ENCODE measurements at regions not wholly inside any gene's neighbourhood (a gene's known extent, or its start where the extent isn't known, plus 50 kb on each side); places are given as distances from the start of the nearest gene placed in this dataset.

DNA sequence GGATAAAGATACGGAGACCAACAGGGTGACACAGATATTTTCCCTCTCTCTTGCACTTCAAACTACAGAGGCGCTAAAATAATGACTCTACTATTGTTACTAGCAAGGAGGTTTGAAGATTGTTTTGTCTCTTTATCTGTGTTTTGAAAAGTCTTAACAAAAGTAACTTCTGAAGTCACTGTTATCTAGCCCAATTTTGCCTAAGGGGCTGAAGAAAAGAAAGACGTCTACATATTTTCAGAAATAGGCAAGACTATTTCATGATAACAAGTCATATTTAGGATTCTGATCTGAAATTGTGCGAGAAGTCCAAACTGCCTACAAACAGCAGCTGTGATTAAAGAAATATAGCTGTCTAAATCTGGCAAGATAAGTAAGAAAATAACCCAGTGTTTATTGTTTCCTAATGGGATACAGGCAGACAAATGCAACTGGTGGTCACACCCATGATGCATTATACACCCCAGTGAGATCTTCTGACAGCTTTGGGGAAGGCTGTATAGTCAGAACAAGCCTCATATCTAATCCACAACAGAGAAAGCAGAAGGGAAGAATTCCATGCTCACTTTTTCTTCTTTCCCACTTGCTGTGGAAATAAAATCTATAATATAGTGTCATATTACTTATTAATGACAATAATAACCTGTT, 226.9 kb upstream of the ARID2 start:
- peak; percentile 12 for FAIRE-seq
- ChIA-PET POLR2A (no interaction called here), CTCF (no interaction called here)
- TF ChIP-seq EZH2 (IDR thresholded peaks at IDR 0.05; ENCODE audit: borderline replicate concordance, low read depth, low read length, severe bottlenecking) (no peak), MYC (IDR thresholded peaks at IDR 0.05; ENCODE audit: low read depth, low read length) (no peak), POLR2A (IDR thresholded peaks at IDR 0.05; ENCODE audit: low read depth, low read length) (no peak), POLR2AphosphoS5 (IDR thresholded peaks at IDR 0.05; ENCODE audit: insufficient read depth, low read depth, low read length) (no peak), FOS (IDR thresholded peaks at IDR 0.05; ENCODE audit: borderline replicate concordance, insufficient read depth, low read length) (no peak), GATA2 (IDR thresholded peaks at IDR 0.05; ENCODE audit: insufficient read depth, insufficient read length, low read depth, low read length) (no peak), JUN (IDR thresholded peaks at IDR 0.05; ENCODE audit: borderline replicate concordance, insufficient read depth, insufficient read length, low read depth) (no peak)
- TF ChIP-seq, protein P1, sequence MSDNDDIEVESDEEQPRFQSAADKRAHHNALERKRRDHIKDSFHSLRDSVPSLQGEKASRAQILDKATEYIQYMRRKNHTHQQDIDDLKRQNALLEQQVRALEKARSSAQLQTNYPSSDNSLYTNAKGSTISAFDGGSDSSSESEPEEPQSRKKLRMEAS (IDR thresholded peaks at IDR 0.05; ENCODE audit: insufficient read depth, insufficient read length), result no peak
- TF ChIP-seq, protein P2, sequence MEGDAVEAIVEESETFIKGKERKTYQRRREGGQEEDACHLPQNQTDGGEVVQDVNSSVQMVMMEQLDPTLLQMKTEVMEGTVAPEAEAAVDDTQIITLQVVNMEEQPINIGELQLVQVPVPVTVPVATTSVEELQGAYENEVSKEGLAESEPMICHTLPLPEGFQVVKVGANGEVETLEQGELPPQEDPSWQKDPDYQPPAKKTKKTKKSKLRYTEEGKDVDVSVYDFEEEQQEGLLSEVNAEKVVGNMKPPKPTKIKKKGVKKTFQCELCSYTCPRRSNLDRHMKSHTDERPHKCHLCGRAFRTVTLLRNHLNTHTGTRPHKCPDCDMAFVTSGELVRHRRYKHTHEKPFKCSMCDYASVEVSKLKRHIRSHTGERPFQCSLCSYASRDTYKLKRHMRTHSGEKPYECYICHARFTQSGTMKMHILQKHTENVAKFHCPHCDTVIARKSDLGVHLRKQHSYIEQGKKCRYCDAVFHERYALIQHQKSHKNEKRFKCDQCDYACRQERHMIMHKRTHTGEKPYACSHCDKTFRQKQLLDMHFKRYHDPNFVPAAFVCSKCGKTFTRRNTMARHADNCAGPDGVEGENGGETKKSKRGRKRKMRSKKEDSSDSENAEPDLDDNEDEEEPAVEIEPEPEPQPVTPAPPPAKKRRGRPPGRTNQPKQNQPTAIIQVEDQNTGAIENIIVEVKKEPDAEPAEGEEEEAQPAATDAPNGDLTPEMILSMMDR (IDR thresholded peaks at IDR 0.05; ENCODE audit: extremely low read depth in 1 of 2, insufficient read depth in 1 of 2, low read depth in 1 of 2, low read length in 2 of 2), result no peak
- no peak overlapping the region for H3K4me2 ChIP-seq (ENCODE audit: insufficient read depth, low read length)
- no peaks in the 10 kb centered on the region for H3K9me1 ChIP-seq (replicated peaks; ENCODE audit: control insufficient read depth, extremely low read depth, insufficient read depth, low read length)
- no TSS peak for BruUV-seq (replicated peaks)
- no peaks in the 10 kb centered on the region for H3K9me3 ChIP-seq (replicated peaks; ENCODE audit: control insufficient read depth, insufficient read depth, low read length)
- dilution Hi-C loops (cut with MboI; ENCODE audit: extremely low pct_ligation_motif_present, low sequenced_read_pairs), result no loop called here
- no peaks in the 10 kb centered on the region for H3K4me1 ChIP-seq (ENCODE audit: control insufficient read depth, extremely low read depth, insufficient read depth, low read length)
- H3K4me3 ChIP-seq (replicated peaks in 1 of 3; ENCODE audit: insufficient read depth in 1 of 3, low read depth in 1 of 3, low read length in 3 of 3), result no peak overlapping the region
- H2AFZ ChIP-seq (ENCODE audit: low read depth, low read length), result no peak overlapping the region
- DNase-seq (ENCODE audit: low read depth, low spot score), result no peak
- peaks cover 8 to 9% of the 10 kb centered on the region in 2 experiments for H3K27me3 ChIP-seq (ENCODE audit: control insufficient read depth in 2 of 2, insufficient read depth in 2 of 2, low read length in 2 of 2)
- no peak overlapping the region for H3K27ac ChIP-seq (ENCODE audit: insufficient read depth, low read depth, low read length)
- intact Hi-C loops (cut with micrococcal nuclease), result no loop called here
- no peaks in the 10 kb centered on the region for H3K36me3 ChIP-seq (ENCODE audit: control insufficient read depth in 2 of 2, extremely low read depth in 1 of 2, insufficient read depth in 2 of 2, low read length in 2 of 2)
- no peaks in the 10 kb centered on the region for H4K20me1 ChIP-seq (replicated peaks; ENCODE audit: control insufficient read depth, extremely low read depth, insufficient read depth, low read length)
- H3K79me2 ChIP-seq (ENCODE audit: control insufficient read depth, insufficient read depth, low read length), result no peaks in the 10 kb centered on the region
- H3K9ac ChIP-seq (replicated peaks; ENCODE audit: extremely low read depth, insufficient read depth, low read length), result no peak overlapping the region

Measured in endothelial cell of umbilical vein (primary cell).